Uterus (tissue), 3 donors: ENCODE measurements at regions not wholly inside any gene's neighbourhood (a gene's known extent, or its start where the extent isn't known, plus 50 kb on each side); places are given as distances from the start of the nearest gene placed in this dataset.

Experiments
- DNase-seq, 2 donors: peaks; one replicate each; pipeline ENCODE4 v3.0.0-alpha.2; 2019 to 2020
- H3K27ac ChIP-seq, 2 donors: fragments of 200-600 bp; sonication (generic); 1 replicate in 1 of 2; 2 replicates in 1 of 2; pipeline ENCODE4 v1.5.1; 2016 to 2018
- H3K27me3 ChIP-seq, 2 donors: fragments of 200-600 bp; sonication (generic); one replicate each; pipeline ENCODE4 v1.5.1; 2018 to 2019; ENCODE audit warnings: control low read depth in 1 of 2
- H3K36me3 ChIP-seq, 2 donors: fragments of 200-600 bp; sonication (generic); one replicate each; pipeline ENCODE4 v1.5.1; 2019; ENCODE audit warnings: control low read depth in 1 of 2
- H3K4me1 ChIP-seq, 2 donors: fragments of 200-600 bp; sonication (generic); one replicate each; pipeline ENCODE4 v1.5.1; 2018 to 2019; ENCODE audit warnings: control low read depth in 1 of 2
- H3K4me3 ChIP-seq, 2 donors: fragments of 200-600 bp; sonication (generic); 1 replicate in 1 of 2; 2 replicates in 1 of 2; pipeline ENCODE4 v1.5.1; 2018 to 2019; ENCODE audit warnings: mild to moderate bottlenecking in 1 of 2
- H3K9me3 ChIP-seq, 2 donors: fragments of 200-600 bp; sonication (generic); one replicate each; pipeline ENCODE4 v1.5.1; 2019; ENCODE audit warnings: control low read depth in 1 of 2
- POLR2A ChIP-seq, 2 donors: fragments of 450-650 bp; IDR thresholded peaks; one replicate each; pipeline ENCODE4 v1.6.1; 2016; ENCODE audit warnings: antibody characterized with exemption in 2 of 2, mild to moderate bottlenecking in 1 of 2, moderate library complexity in 1 of 2
- intact Hi-C: fragments of 100-400 bp; cut with DNase I; formaldehyde crosslinking; loops from one replicate; pipeline ENCODE4 v1.15.1; 2023; ENCODE audit warnings: low total_unique reads
- TF ChIP-seq, protein P1 (sequence below), 4 experiments: fragments of 200-600 bp in 2 of 4; fragments of 450-650 bp in 2 of 4; sonication (generic) in 2 of 4; IDR thresholded peaks; one replicate each; pipeline ENCODE4 v1.5.1; 2016 to 2019; ENCODE audit warnings: antibody characterized with exemption in 4 of 4, mild to moderate bottlenecking in 2 of 4, moderate library complexity in 1 of 4
- donor health status: DM: yes; HTN: yes; CAD: no.

DNA sequence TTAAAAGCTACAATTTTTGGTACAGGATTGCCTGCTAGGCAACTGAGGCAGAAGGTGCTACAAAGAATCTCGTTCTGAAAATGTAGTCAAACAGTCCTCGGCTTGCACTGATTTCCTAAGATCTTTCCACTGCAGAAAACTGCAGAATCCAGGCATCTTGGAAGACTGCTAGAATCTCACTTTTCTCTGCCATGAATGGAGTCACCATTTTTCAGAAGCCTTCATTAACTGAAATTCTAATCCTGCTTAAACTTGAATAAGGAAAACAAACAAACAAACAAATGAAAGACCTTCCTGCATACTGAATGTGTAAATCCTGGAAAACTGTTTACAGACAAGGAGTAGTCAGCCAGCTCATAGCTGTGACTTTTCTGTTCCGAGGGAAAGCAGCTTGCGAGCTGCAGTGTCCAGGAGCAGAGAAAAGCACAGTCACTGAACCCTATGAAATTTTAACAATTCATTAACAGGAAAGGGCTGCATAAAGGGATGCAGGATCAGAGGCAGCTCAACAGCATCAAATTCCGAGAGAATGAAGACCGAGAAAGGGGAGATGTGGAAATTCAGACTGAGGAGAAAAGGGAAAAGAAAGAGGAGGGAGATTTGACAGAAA is 210.5 kb upstream of the PIK3C3 start:
- TF ChIP-seq POLR2A (IDR thresholded peaks at IDR 0.05): no peak
- Histone ChIP-seq H3K36me3 (no peaks in the 10 kb centered on the region), H3K4me3 (no peak overlapping the region), H3K4me1 (no peaks in the 10 kb centered on the region), H3K9me3 (no peaks in the 10 kb centered on the region), H3K27me3 (no peaks in the 10 kb centered on the region), H3K27ac (no peak overlapping the region)
- intact Hi-C loops: no loop called here
- DNase-seq: no peak

- H3K4me1 ChIP-seq: no peaks in the 10 kb centered on the region
- no peak overlapping the region for H3K4me3 ChIP-seq
- no peaks in the 10 kb centered on the region for H3K9me3 ChIP-seq
- intact Hi-C loops: no loop called here
- no peaks in the 10 kb centered on the region for H3K27me3 ChIP-seq
- DNase-seq: no peak
- no peaks in the 10 kb centered on the region for H3K36me3 ChIP-seq
- no peak overlapping the region for H3K27ac ChIP-seq
- no peak for TF ChIP-seq POLR2A (IDR thresholded peaks at IDR 0.05)
- TF ChIP-seq, protein P1, sequence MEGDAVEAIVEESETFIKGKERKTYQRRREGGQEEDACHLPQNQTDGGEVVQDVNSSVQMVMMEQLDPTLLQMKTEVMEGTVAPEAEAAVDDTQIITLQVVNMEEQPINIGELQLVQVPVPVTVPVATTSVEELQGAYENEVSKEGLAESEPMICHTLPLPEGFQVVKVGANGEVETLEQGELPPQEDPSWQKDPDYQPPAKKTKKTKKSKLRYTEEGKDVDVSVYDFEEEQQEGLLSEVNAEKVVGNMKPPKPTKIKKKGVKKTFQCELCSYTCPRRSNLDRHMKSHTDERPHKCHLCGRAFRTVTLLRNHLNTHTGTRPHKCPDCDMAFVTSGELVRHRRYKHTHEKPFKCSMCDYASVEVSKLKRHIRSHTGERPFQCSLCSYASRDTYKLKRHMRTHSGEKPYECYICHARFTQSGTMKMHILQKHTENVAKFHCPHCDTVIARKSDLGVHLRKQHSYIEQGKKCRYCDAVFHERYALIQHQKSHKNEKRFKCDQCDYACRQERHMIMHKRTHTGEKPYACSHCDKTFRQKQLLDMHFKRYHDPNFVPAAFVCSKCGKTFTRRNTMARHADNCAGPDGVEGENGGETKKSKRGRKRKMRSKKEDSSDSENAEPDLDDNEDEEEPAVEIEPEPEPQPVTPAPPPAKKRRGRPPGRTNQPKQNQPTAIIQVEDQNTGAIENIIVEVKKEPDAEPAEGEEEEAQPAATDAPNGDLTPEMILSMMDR (IDR thresholded peaks at IDR 0.05): no peak
Measured at GRCh38 chr18:41737218-41737617, 217.8 kb upstream of the PIK3C3 start.

- intact Hi-C loops: no loop called here
- Histone ChIP-seq H3K27ac (no peak overlapping the region), H3K27me3 (no peaks in the 10 kb centered on the region), H3K4me3 (no peak overlapping the region), H3K4me1 (no peaks in the 10 kb centered on the region), H3K36me3 (no peaks in the 10 kb centered on the region), H3K9me3 (no peaks in the 10 kb centered on the region)
- TF ChIP-seq, protein P1 (IDR thresholded peaks at IDR 0.05): no peak
- no peak for TF ChIP-seq POLR2A (IDR thresholded peaks at IDR 0.05)
- DNase-seq: no peak
Measured at GRCh38 chr18:41734917-41735316, 220.1 kb upstream of the PIK3C3 start.

DNA sequence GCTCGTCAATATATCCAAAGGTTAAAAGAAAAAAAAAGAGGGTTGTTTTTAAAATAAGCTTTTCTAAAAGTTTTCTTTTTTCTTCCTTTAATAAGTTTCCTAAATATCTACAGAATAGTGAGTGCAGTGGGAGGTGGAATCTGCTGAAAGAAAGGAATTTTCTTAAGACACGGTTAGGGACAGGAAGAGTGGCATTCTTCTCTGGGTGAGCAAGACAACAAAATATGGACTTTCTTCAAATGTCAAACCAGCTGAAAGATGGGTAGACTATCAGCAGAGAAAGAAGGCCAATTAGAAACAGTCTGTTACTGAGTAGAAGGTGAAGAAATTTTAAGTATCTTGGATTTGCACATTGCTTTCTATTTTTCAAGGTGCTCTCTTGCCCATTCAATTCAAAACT is 222.7 kb upstream of the PIK3C3 start:
- DNase-seq: no peak
- Histone ChIP-seq H3K4me1 (no peaks in the 10 kb centered on the region), H3K27me3 (no peaks in the 10 kb centered on the region), H3K36me3 (no peaks in the 10 kb centered on the region), H3K27ac (no peak overlapping the region), H3K9me3 (no peaks in the 10 kb centered on the region), H3K4me3 (no peak overlapping the region)
- intact Hi-C loops: no loop called here
- TF ChIP-seq, protein P1 (IDR thresholded peaks at IDR 0.05): no peak
- no peak for TF ChIP-seq POLR2A (IDR thresholded peaks at IDR 0.05)

- intact Hi-C loops: no loop called here
- no peaks in the 10 kb centered on the region for H3K9me3 ChIP-seq
- no peak for DNase-seq
- H3K4me3 ChIP-seq: no peak overlapping the region
- H3K36me3 ChIP-seq: no peaks in the 10 kb centered on the region
- H3K27me3 ChIP-seq: no peaks in the 10 kb centered on the region
- no peak overlapping the region for H3K27ac ChIP-seq
- H3K4me1 ChIP-seq: no peaks in the 10 kb centered on the region
- TF ChIP-seq, protein P1 (IDR thresholded peaks at IDR 0.05): no peak
- no peak for TF ChIP-seq POLR2A (IDR thresholded peaks at IDR 0.05)
Measured at GRCh38 chr18:41731884-41732283, 223.2 kb upstream of the PIK3C3 start.

- H3K36me3 ChIP-seq: no peaks in the 10 kb centered on the region
- H3K9me3 ChIP-seq: no peaks in the 10 kb centered on the region
- no peaks in the 10 kb centered on the region for H3K27me3 ChIP-seq
- no peak for DNase-seq
- intact Hi-C loops: no loop called here
- no peak for TF ChIP-seq POLR2A (IDR thresholded peaks at IDR 0.05)
- TF ChIP-seq, protein P1 (IDR thresholded peaks at IDR 0.05): no peak
- no peaks in the 10 kb centered on the region for H3K4me1 ChIP-seq
- no peak overlapping the region for H3K4me3 ChIP-seq
- H3K27ac ChIP-seq: no peak overlapping the region
Measured at GRCh38 chr18:41724195-41724594, 230.8 kb upstream of the PIK3C3 start.
